ENCODE measurements at regions not wholly inside any gene's neighbourhood (a gene's known extent, or its start where the extent isn't known, plus 50 kb on each side); places are given as distances from the start of the nearest gene placed in this dataset.
"Not testable (repeated sequence)": the region's sequence is repeated elsewhere in the genome, so short reads cannot be mapped to it uniquely, and the experiment has no call there.

- TF ChIP-seq CTCF, POLR2A, EP300, POLR2AphosphoS5 (IDR thresholded peaks at IDR 0.05): not testable (repeated sequence)
These were observed 304.3 kb upstream of the NUPR2 start for GRCh38 chr7:56420528-56420927.
